Panc1 (cell line): ENCODE measurements at regions not wholly inside any gene's neighbourhood (a gene's known extent, or its start where the extent isn't known, plus 50 kb on each side); places are given as distances from the start of the nearest gene placed in this dataset.

Experiments
- CTCF ChIP-seq: fragments of 450-650 bp; IDR thresholded peaks from 2 replicates; pipeline ENCODE4 v1.5.1; 2017; ENCODE audit warnings: mild to moderate bottlenecking
- POLR2AphosphoS5 ChIP-seq: IDR thresholded peaks from 2 replicates; pipeline ENCODE4 v1.6.1; 2012; ENCODE audit warnings: mild to moderate bottlenecking, low read depth, low read length, moderate library complexity
- REST ChIP-seq, 2 experiments: IDR thresholded peaks; 2 replicates each; pipeline ENCODE4 v1.6.1; 2011 to 2012; ENCODE audit warnings: low read depth in 2 of 2, control low read depth in 1 of 2, low read length in 1 of 2, mild to moderate bottlenecking in 1 of 2, moderate library complexity in 1 of 2; ENCODE audit not compliant: insufficient read depth in 1 of 2
- SIN3A ChIP-seq: IDR thresholded peaks from 2 replicates; pipeline ENCODE4 v1.6.1; 2012; ENCODE audit warnings: low read depth, mild to moderate bottlenecking, low read length, moderate library complexity, borderline replicate concordance; ENCODE audit not compliant: insufficient read depth
- TCF7L2 ChIP-seq: IDR thresholded peaks from 2 replicates; pipeline ENCODE4 v1.6.1; 2011; ENCODE audit warnings: mild to moderate bottlenecking, low read depth, low read length, inconsistent platforms

- TF ChIP-seq REST (IDR thresholded peaks at IDR 0.05; ENCODE audit: insufficient read depth in 1 of 2, low read depth in 2 of 2, low read length in 1 of 2) (no peak), POLR2AphosphoS5 (no peak), CTCF (no peak), TCF7L2 (no peak), SIN3A (no peak)
Observed at GRCh38 chr7:130919316-130920103, 185.5 kb upstream of the KLF14 start.
